ENCODE measurements at regions not wholly inside any gene's neighbourhood (a gene's known extent, or its start where the extent isn't known, plus 50 kb on each side); places are given as distances from the start of the nearest gene placed in this dataset.

- no peak for TF ChIP-seq CTCF (IDR thresholded peaks at IDR 0.05)
- Histone ChIP-seq H3K4me3 (no peak overlapping the region), H3K27me3 (peaks cover 0 to 12% (median 0%) of the 10 kb centered on the region in 7 donors), H3K9me3 (peaks cover 0 to 9% (median 0%) of the 10 kb centered on the region in 11 donors), H3K36me3 (no peaks in the 10 kb centered on the region), H3K27ac (no peak overlapping the region), H3K4me1 (peaks cover 0 to 6% (median 0%) of the 10 kb centered on the region in 9 donors)
- WGBS, 2 donors, result 96% methylated on average over 8 of the region's 8 CpGs
- no peak for DNase-seq
- no peak for ATAC-seq
- intact Hi-C loops (cut with DNase I), result no loop called here
Observed at GRCh38 chr11:69209038-69209350, 53.3 kb downstream of the SMIM38 start.

- Histone ChIP-seq H3K4me3 (no peak overlapping the region), H3K9me3 (peaks cover 0 to 9% (median 0%) of the 10 kb centered on the region in 11 donors), H3K4me1 (peaks cover 0 to 6% (median 0%) of the 10 kb centered on the region in 9 donors), H3K36me3 (no peaks in the 10 kb centered on the region), H3K27me3 (peaks cover 0 to 12% (median 0%) of the 10 kb centered on the region in 7 donors), H3K27ac (no peak overlapping the region)
- 95 to 97% methylated on average over 23 of the region's 23 CpGs for WGBS, 2 donors
- no peak for TF ChIP-seq CTCF (IDR thresholded peaks at IDR 0.05)
- intact Hi-C loops (cut with DNase I), result loop anchor here in 2 of 10 donors (5.0 to 10.0 kb wide), 2 partner anchors 75 to 77 kb away; no protein-coding TSS in a partner anchor
- DNase-seq (no peak), ATAC-seq (no peak)
Observed at GRCh38 chr11:69209421-69210309, 53.9 kb downstream of the SMIM38 start.

GRCh38 chr11:69210310-69211035, 54.7 kb downstream of the SMIM38 start:
- DNase-seq (no peak), ATAC-seq (peak in 6 of 8 donors; percentile 38 to 84 (median 62))
- peaks cover 0 to 6% (median 0%) of the 10 kb centered on the region in 9 donors for H3K4me1 ChIP-seq
- intact Hi-C loops (cut with DNase I), result loop anchor here in 2 of 10 donors (5.0 to 10.0 kb wide), 2 partner anchors 76 to 78 kb away; no protein-coding TSS in a partner anchor
- no peaks in the 10 kb centered on the region for H3K36me3 ChIP-seq
- TF ChIP-seq CTCF (IDR thresholded peaks at IDR 0.05), result no peak
- no peak overlapping the region for H3K4me3 ChIP-seq
- WGBS, 2 donors, result 80 to 83% methylated on average over 12 of the region's 12 CpGs
- peaks cover 0 to 12% (median 0%) of the 10 kb centered on the region in 7 donors for H3K27me3 ChIP-seq
- peaks cover 0 to 9% (median 0%) of the 10 kb centered on the region in 11 donors for H3K9me3 ChIP-seq
- H3K27ac ChIP-seq, result no peak overlapping the region

- peaks cover 0 to 6% (median 0%) of the 10 kb centered on the region in 9 donors for H3K4me1 ChIP-seq
- no peak for DNase-seq
- intact Hi-C loops (cut with DNase I), result loop anchor here in 2 of 10 donors (5.0 to 10.0 kb wide), 2 partner anchors 77 to 79 kb away; no protein-coding TSS in a partner anchor
Observed at GRCh38 chr11:69211540-69211919, 55.8 kb downstream of the SMIM38 start.

More at GRCh38 chr11:69211540-69211919, 55.8 kb downstream of the SMIM38 start:
- TF ChIP-seq CTCF (IDR thresholded peaks at IDR 0.05), result no peak
- 57 to 62% methylated on average over 6 of the region's 6 CpGs for WGBS, 2 donors
- Histone ChIP-seq H3K27ac (no peak overlapping the region), H3K36me3 (no peaks in the 10 kb centered on the region), H3K27me3 (peaks cover 0 to 12% (median 0%) of the 10 kb centered on the region in 7 donors), H3K9me3 (peaks cover 0 to 9% (median 0%) of the 10 kb centered on the region in 11 donors), H3K4me3 (no peak overlapping the region)
- no peak for ATAC-seq

Measured in heart right ventricle (tissue), 16 donors.